ENCODE measurements at regions not wholly inside any gene's neighbourhood (a gene's known extent, or its start where the extent isn't known, plus 50 kb on each side); places are given as distances from the start of the nearest gene placed in this dataset.

GRCh38 chr19:30167206-30167868 lies 204.8 kb upstream of the ZNF536 start:
- no peak for TF ChIP-seq CTCF (conservative IDR thresholded peaks at IDR 0.05 in 1 of 2, IDR thresholded peaks at IDR 0.05 in 1 of 2; ENCODE audit: extremely low read depth in 1 of 2, insufficient read depth in 1 of 2, low read depth in 1 of 2, low read length in 2 of 2)
- TF ChIP-seq EZH2 (IDR thresholded peaks at IDR 0.05; ENCODE audit: borderline replicate concordance, low read length), result no peak
